ENCODE measurements at regions not wholly inside any gene's neighbourhood (a gene's known extent, or its start where the extent isn't known, plus 50 kb on each side); places are given as distances from the start of the nearest gene placed in this dataset.

- no peaks in the 10 kb centered on the region for H3K9me2 ChIP-seq (replicated peaks; ENCODE audit: insufficient read depth, low read length)
- H3K79me2 ChIP-seq (ENCODE audit: insufficient read depth, low read length), result no peaks in the 10 kb centered on the region
- H4K20me1 ChIP-seq (ENCODE audit: low read depth, low read length), result no peaks in the 10 kb centered on the region
- no peak for TF ChIP-seq EZH2phosphoT487 (conservative IDR thresholded peaks at IDR 0.05; ENCODE audit: low read length)
- no peak for TF ChIP-seq CTCF (IDR thresholded peaks at IDR 0.05; ENCODE audit: insufficient read depth, low read length, poor library complexity, severe bottlenecking)
- H3K9ac ChIP-seq (ENCODE audit: low read length), result no peak overlapping the region
- no peak overlapping the region for H2AFZ ChIP-seq (ENCODE audit: low read depth, low read length, severe bottlenecking)
- no peak overlapping the region for H3K4me2 ChIP-seq (ENCODE audit: low read depth, low read length, poor library complexity, severe bottlenecking)
- no peak overlapping the region for H3K4me3 ChIP-seq (ENCODE audit: insufficient read depth, low read length, poor library complexity, severe bottlenecking)
- no peaks in the 10 kb centered on the region; the same call in 1 of the 2 replicates for H3K9me3 ChIP-seq (ENCODE audit: insufficient read depth, low read length)
- H3K36me3 ChIP-seq (ENCODE audit: low read length), result no peaks in the 10 kb centered on the region
- H3F3A ChIP-seq (ENCODE audit: insufficient read depth), result no peaks in the 10 kb centered on the region
- H3K27me3 ChIP-seq (ENCODE audit: low read length), result no peaks in the 10 kb centered on the region
- no peak overlapping the region for H3K27ac ChIP-seq (ENCODE audit: low read depth, low read length)
Measured at GRCh38 chr2:226181909-226182308, 617.7 kb downstream of the IRS1 start.

GRCh38 chr2:226180281-226180884, 619.2 kb downstream of the IRS1 start:
- H3K9me3 ChIP-seq (ENCODE audit: insufficient read depth, low read length), result no peaks in the 10 kb centered on the region; the same call in 1 of the 2 replicates
- no peak overlapping the region for H2AFZ ChIP-seq (ENCODE audit: low read depth, low read length, severe bottlenecking)
- H3K4me2 ChIP-seq (ENCODE audit: low read depth, low read length, poor library complexity, severe bottlenecking), result no peak overlapping the region
- H3K9ac ChIP-seq (ENCODE audit: low read length), result no peak overlapping the region
- H3K36me3 ChIP-seq (ENCODE audit: low read length), result no peaks in the 10 kb centered on the region
- no peak overlapping the region for H3K4me3 ChIP-seq (ENCODE audit: insufficient read depth, low read length, poor library complexity, severe bottlenecking)
- no peaks in the 10 kb centered on the region for H3K79me2 ChIP-seq (ENCODE audit: insufficient read depth, low read length)
- H4K20me1 ChIP-seq (ENCODE audit: low read depth, low read length), result no peaks in the 10 kb centered on the region
- no peaks in the 10 kb centered on the region for H3K9me2 ChIP-seq (replicated peaks; ENCODE audit: insufficient read depth, low read length)
- TF ChIP-seq CTCF (IDR thresholded peaks at IDR 0.05; ENCODE audit: insufficient read depth, low read length, poor library complexity, severe bottlenecking), result no peak
- TF ChIP-seq EZH2phosphoT487 (conservative IDR thresholded peaks at IDR 0.05; ENCODE audit: low read length), result no peak
- H3F3A ChIP-seq (ENCODE audit: insufficient read depth), result no peaks in the 10 kb centered on the region
- no peaks in the 10 kb centered on the region for H3K27me3 ChIP-seq (ENCODE audit: low read length)
- no peak overlapping the region for H3K27ac ChIP-seq (ENCODE audit: low read depth, low read length)

GRCh38 chr2:226179010-226179409, 620.6 kb downstream of the IRS1 start:
- Histone ChIP-seq H2AFZ (ENCODE audit: low read depth, low read length, severe bottlenecking) (no peak overlapping the region), H3K36me3 (ENCODE audit: low read length) (no peaks in the 10 kb centered on the region), H3K9me3 (ENCODE audit: insufficient read depth, low read length) (no peaks in the 10 kb centered on the region; the same call in 1 of the 2 replicates), H3K4me3 (ENCODE audit: insufficient read depth, low read length, poor library complexity, severe bottlenecking) (no peak overlapping the region), H3K9ac (ENCODE audit: low read length) (no peak overlapping the region), H3K4me2 (ENCODE audit: low read depth, low read length, poor library complexity, severe bottlenecking) (no peak overlapping the region), H3K9me2 (replicated peaks; ENCODE audit: insufficient read depth, low read length) (no peaks in the 10 kb centered on the region), H3F3A (ENCODE audit: insufficient read depth) (no peaks in the 10 kb centered on the region), H3K79me2 (ENCODE audit: insufficient read depth, low read length) (no peaks in the 10 kb centered on the region), H4K20me1 (ENCODE audit: low read depth, low read length) (no peaks in the 10 kb centered on the region), H3K27ac (ENCODE audit: low read depth, low read length) (no peak overlapping the region), H3K27me3 (ENCODE audit: low read length) (no peaks in the 10 kb centered on the region)
- TF ChIP-seq EZH2phosphoT487 (conservative IDR thresholded peaks at IDR 0.05; ENCODE audit: low read length) (no peak), CTCF (IDR thresholded peaks at IDR 0.05; ENCODE audit: insufficient read depth, low read length, poor library complexity, severe bottlenecking) (no peak)
